ENCODE measurements at regions not wholly inside any gene's neighbourhood (a gene's known extent, or its start where the extent isn't known, plus 50 kb on each side); places are given as distances from the start of the nearest gene placed in this dataset.

- no peak for TF ChIP-seq POLR2A (IDR thresholded peaks at IDR 0.05; ENCODE audit: low read length)
- TF ChIP-seq GATA1 (IDR thresholded peaks at IDR 0.05; ENCODE audit: low read depth, low read length): no peak
These were observed 417.6 kb upstream of the RGMA start for GRCh38 chr15:93506646-93507045.

Measured in erythroblast (primary cell).